KOPT-K1 (cell line): ENCODE measurements at regions not wholly inside any gene's neighbourhood (a gene's known extent, or its start where the extent isn't known, plus 50 kb on each side); places are given as distances from the start of the nearest gene placed in this dataset.
"Not testable (repeated sequence)": the region's sequence is repeated elsewhere in the genome, so short reads cannot be mapped to it uniquely, and the experiment has no call there.

ENCODE experiments used
- H3K27ac ChIP-seq: fragments of 200-600 bp; sonication (generic); 2 replicates; pipeline ENCODE4 v1.5.1; 2016; ENCODE audit warnings: antibody characterized with exemption, mild to moderate bottlenecking, low read depth, low read length; ENCODE audit not compliant: poor library complexity, severe bottlenecking
- H3K36me3 ChIP-seq: fragments of 200-600 bp; sonication (generic); 2 replicates; pipeline ENCODE4 v1.5.1; 2017; ENCODE audit warnings: antibody characterized with exemption, mild to moderate bottlenecking, low read length, moderate library complexity; ENCODE audit not compliant: insufficient read depth
- H3K9me3 ChIP-seq: fragments of 200-600 bp; sonication (generic); 2 replicates; pipeline ENCODE4 v1.5.1; 2017; ENCODE audit warnings: antibody characterized with exemption, low read length, mild to moderate bottlenecking; ENCODE audit not compliant: insufficient read depth, poor library complexity, severe bottlenecking

DNA sequence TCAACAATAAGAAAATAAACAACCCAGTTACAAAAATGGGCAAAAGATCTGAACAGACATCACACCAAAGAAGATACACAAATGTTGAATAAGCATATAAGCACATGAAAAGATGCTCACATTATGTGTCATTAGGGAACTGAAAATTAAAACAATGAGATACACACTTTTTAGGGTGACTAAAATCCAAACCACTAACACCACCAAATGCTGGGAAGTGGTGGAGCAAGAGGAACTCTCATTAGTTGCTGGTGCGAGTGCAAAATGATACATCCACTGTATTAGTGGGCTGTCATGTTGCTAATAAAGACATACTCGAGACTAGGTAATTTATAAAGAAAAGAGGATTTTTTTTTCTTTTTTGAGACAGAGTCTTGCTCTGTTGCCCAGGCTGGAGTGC lies 329.1 kb downstream of the TMEM38B start:
- Histone ChIP-seq H3K36me3 (no peaks in the 10 kb centered on the region), H3K9me3 (no peaks in the 10 kb centered on the region), H3K27ac (no peak overlapping the region)

DNA sequence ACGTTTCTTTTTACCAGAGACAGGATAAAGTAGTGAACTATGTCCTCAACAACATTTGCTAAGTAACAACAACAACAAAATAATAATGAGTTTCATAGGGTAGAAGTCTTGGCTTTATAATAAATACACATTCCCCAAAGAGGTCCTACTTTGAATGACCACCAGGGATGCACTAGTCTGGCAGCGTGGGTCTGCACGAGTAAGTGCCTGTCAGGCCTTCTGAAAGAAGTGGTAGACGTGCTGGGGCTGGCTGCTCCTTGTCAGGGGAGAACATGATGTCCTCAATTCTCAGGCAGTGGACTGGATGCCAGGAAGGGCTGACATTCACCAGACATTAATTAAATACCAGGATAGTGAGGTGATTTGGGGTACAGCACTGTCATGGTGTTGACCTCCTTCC lies 331.1 kb downstream of the TMEM38B start:
- Histone ChIP-seq H3K27ac (no peak overlapping the region), H3K36me3 (no peaks in the 10 kb centered on the region), H3K9me3 (no peaks in the 10 kb centered on the region)

DNA sequence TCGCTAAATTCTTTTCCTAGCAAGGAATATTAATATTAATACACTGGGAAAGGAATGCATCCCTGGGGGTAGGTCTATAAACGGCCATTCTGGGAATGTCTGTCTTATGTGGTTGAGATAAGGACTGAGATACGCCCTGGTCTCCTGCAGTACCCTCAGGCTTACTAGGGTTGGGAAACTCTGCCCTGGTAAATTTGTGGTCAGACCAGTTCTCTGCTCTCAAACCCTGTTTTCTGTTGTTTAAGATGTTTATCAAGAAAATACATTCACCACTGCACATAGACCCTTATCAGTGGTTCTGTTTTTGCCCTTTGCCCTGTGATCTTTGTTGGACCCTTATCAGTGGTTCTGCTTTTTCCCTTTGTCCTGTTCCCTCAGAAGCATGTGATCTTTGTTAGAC lies 335.8 kb downstream of the TMEM38B start:
- H3K9me3 ChIP-seq, H3K36me3 ChIP-seq, H3K27ac ChIP-seq: not testable (repeated sequence)

DNA sequence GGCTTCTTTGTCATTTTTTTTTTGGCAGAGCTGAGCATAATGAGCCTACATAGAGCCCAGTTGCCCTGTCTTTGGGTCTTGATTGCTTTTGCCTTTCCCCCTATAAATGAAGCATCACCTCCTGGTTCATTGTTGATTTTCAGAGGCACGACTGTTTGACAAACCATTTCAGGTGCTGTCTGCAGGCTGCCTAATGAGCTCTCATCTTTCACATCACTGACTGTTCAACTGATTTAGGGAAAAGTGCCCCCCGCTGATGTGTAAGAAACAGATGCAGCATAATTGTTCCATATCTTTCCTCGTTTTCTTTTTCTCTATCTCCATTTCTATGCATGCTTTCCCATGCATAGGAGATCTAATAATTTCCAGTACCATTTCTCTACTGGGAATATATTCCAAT lies 338.6 kb downstream of the TMEM38B start:
- H3K9me3 ChIP-seq = no peaks in the 10 kb centered on the region
- H3K36me3 ChIP-seq = no peaks in the 10 kb centered on the region
- H3K27ac ChIP-seq = no peak overlapping the region

DNA sequence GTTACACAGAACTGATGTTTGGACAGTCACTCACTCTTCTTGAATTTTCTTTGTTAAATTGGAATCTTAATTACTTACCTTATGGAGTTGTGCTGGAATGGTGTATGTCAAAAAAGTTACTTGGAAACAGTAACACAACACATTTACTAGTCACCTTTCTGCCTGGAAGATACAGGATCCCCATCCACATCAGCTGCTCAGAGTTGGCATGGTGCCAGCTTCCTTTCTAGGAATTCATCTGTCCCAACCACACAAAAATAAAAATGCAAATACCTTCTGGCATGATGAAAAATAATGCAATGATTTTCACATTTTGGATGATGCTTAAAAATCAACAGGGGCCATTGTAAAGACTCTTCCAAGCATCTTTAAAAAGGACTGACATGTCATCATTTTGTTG lies 341.5 kb downstream of the TMEM38B start:
- Histone ChIP-seq H3K36me3 (no peaks in the 10 kb centered on the region), H3K27ac (no peak overlapping the region), H3K9me3 (no peaks in the 10 kb centered on the region)

DNA sequence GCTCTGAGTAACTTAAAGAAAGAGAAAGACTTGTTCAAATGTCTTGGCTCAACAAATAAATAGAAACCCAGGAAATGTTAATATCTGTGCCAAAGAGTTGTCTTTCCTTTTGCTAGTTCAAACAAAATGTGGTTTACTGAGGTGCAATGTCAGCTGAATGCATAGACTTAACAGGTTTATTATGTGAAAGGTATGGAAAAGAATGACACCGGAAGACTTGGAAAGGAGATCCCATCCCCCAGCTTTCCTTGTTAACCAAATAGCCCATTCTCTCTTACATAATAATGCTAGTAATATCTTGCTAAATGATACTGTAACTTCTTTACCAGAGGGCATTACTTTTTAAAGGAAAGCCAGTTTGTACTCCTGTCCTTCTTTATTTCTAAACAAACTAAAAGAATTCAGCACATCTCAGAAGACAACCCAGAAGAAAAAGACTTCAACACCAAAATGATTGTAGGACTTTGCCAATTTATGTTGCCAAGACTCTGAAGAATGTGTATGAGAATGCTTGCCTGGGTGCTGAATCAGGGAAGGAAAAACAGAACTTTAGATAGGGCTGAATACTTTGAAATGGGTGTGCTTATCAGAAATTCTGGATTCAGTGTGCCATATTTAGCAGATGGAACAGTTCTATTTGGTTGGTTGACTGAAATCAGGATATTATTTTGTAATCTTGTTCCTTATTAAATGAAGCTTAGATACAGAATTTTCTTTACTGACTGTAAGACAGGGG lies 344.1 kb downstream of the TMEM38B start:
- no peaks in the 10 kb centered on the region for H3K36me3 ChIP-seq
- no peaks in the 10 kb centered on the region for H3K9me3 ChIP-seq
- no peak overlapping the region for H3K27ac ChIP-seq

DNA sequence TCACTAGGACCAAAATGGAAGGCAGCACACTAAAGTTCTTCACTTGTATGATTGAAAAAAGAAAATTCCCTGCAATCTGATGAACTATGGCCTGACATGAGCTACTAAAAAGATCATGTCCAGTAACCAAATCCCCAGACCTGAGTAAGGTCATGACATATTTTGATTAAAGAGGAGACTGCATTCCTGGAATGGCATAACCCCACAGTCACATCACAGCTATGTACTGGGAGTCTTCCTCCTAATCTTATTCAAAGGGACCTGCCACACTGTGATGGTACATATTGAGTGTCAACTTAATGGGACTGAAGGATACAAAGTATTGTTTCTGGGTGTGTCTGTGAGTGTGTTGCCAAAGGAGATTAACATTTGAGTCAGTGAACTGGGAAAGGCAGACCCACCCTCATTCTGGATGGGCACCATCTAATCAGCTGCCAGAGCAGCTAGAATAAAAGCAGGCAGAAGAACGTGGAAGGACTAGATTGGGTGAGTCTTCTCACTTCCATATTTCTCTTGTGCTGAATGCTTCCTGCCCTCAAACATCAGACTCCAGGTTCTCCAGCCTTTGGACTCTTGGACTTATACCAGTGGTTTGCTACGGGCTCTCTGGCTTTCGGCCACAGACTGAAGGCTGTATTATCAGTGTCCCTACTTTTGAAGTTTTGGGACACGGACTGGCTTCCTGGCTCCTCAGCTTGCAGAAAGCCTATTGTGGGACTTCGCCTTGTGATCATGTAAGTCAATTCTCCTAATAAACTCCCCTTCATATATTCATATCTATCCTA lies 345.0 kb downstream of the TMEM38B start:
- Histone ChIP-seq H3K36me3 (no peaks in the 10 kb centered on the region), H3K9me3 (no peaks in the 10 kb centered on the region), H3K27ac (no peak overlapping the region)

DNA sequence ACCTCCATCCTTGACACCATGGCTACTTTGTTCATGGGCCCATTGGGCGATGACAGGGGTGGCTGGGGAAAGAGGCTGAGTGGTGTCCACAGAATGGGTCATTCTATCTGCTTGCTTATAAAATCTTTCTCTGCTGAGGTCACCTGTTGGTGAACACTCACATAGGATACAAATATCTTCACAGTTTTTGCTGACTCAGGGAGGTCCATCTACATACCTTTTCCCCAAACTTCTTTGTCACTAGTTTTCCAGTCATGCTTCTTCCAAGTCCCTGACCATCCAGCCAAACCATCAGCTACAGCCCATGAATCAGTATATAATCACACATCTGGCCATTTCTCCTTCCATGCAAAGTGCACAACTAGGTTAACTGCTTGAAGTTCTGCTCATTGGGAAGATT lies 347.6 kb downstream of the TMEM38B start:
- not testable (repeated sequence) for H3K36me3 ChIP-seq, H3K27ac ChIP-seq, H3K9me3 ChIP-seq

DNA sequence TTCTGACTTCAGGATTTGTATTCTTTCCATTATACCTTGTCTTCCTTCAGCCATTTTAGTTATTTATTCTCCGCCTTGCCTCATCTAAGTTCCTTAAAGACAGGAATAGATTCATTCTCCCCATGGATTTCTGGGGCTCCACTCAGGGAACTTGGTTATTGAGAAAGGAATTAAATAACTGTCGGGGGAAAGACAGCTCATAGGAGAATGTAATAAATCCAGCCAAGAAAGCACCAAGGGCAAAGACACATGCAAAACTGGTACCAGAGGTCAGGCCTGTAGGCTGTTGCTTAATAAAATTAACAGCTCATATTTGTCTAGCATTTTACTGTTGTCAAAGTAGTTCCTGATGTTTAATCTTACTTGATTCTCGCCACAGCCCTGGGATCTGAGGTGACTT lies 357.2 kb downstream of the TMEM38B start:
- no peak overlapping the region for H3K27ac ChIP-seq
- H3K36me3 ChIP-seq = no peaks in the 10 kb centered on the region
- H3K9me3 ChIP-seq = no peaks in the 10 kb centered on the region

DNA sequence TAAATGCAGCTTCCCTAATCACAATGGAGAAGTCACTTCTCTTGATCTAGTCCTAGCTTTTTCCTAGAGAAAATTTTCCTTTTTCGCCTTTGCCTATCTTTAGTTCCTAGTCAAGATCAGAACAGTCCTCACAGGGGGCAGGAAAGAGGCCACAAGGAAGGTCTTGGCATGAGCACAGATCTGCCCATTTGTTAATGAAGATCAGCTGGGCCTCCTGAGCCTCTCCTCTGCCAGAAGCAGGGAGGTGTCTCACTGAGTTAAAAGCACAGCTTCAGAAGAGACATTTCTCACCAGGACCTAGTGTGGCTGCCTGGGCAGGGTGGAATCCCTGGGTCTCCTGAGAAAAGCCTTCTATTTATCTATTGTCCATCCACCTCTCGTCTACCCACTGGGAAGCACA lies 357.8 kb downstream of the TMEM38B start:
- no peaks in the 10 kb centered on the region for H3K9me3 ChIP-seq
- H3K36me3 ChIP-seq = no peaks in the 10 kb centered on the region
- no peak overlapping the region for H3K27ac ChIP-seq

DNA sequence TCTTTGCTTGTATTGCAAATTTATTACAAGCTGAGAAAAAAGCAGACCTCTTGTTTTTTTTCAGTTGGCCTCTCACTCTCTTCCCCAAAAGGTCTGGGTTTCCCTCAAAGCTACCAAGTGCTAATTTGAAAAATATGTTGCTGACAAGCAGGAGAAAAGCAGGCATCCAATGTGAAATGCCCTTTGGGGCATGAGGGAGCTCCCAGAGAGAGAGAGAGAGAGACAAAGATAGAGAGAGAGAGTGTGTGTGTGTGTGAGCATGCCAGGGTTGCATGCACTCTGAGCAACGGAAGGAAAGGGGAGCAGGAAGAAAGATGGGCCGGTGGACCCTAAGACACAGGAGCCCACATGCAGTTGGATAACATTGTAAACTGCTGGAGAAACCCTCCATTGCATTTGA lies 358.4 kb downstream of the TMEM38B start:
- Histone ChIP-seq H3K27ac (no peak overlapping the region), H3K36me3 (no peaks in the 10 kb centered on the region), H3K9me3 (no peaks in the 10 kb centered on the region)

DNA sequence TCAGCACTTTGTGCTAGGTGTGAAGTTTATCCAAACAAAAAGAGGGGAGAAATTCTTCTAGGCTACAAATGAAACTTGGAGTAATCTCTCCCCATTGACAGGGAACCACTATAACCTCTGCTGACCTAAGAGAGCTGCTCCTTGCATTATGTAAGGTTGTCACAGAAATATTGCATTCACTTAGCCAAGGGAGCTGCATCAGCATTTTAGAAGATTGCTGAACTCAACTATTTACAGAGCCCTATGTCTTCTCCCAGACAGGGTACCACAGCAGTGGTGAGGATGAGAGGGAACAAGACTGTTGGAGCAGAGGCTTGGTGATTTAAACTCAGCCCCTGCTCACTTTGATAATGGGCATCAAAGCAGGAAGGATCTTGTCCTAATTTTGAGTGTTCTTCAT lies 362.0 kb downstream of the TMEM38B start:
- no peaks in the 10 kb centered on the region for H3K9me3 ChIP-seq

DNA sequence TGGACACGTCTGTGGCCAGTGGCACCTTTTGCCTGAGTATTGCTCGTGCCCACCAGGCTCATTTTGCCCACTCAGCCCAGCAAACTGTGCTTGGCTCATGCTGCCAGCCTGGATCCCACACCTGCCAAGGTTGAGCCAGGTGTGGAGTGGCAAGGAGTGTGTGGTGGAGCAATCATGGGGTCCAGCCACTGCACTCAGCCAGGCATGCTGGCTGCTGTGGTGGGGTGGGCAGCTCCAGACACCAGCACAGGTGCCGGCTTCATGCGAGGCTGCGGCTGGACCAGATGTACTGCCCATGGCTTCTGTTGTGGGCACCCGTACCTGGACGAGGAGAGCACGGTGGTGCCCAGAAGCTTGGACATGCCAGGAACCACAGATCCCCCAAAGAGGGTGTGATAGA lies 364.1 kb downstream of the TMEM38B start:
- Histone ChIP-seq H3K36me3 (no peaks in the 10 kb centered on the region), H3K9me3 (no peaks in the 10 kb centered on the region), H3K27ac (no peak overlapping the region)

More for the DNA sequence above, 362.0 kb downstream of the TMEM38B start:
- H3K27ac ChIP-seq = no peak overlapping the region
- no peaks in the 10 kb centered on the region for H3K36me3 ChIP-seq

DNA sequence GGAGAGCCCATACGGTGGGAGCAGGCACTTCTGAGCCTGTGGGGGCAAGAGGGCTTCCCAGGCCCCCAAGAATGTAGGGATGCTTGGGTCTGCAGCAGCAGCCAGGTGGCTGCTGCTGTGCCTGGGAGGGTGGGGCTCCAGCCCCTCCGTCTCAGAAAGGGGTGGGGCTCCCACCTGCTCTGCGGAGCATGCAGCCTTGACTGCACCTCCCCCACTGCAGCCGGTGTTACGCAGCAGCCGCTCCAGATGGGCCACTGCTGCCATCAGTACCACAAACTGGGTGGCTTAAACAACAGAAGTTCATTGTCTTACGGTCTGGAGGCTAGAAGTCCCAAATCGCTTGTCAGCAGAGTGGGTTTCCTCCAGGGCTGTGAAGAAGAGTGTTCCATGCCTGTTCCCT lies 365.5 kb downstream of the TMEM38B start:
- Histone ChIP-seq H3K9me3 (no peaks in the 10 kb centered on the region), H3K27ac (no peak overlapping the region), H3K36me3 (no peaks in the 10 kb centered on the region)

DNA sequence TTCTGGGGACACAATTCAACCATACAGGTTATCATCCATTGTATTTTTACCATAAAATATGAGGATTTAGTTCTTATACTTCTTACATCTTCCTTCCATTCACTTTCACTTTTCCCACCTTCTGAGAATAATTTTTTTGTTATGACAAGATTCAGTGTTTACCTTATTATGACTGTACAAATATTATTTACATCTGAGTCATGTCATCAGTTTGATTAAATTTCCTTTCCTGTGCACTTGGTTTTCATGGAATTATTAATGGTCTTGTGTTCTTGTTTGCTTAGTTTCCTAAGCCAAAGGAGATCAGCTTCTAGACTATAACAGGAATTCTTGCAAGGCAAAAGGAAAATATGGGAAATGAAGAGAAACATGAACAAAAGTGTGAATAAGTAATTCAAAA lies 366.5 kb downstream of the TMEM38B start:
- Histone ChIP-seq H3K27ac (no peak overlapping the region), H3K36me3 (no peaks in the 10 kb centered on the region), H3K9me3 (no peaks in the 10 kb centered on the region)

DNA sequence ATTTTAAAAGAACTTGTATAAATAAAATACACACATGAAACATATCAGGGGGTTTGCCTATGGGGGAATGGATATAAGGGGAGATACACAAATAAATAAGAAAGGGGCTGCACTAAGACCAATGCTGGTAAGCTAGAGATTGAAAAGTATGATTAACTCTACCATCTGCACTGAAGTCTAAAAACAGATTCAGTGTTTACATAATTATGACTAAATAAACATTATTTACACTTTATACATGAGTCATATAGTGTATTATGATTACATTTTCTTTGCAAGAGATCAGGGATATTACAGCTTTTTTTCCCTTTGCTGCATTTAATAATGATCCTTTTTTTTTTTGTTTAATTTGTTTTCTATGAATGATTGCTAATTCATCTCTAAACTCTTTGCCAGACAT lies 367.9 kb downstream of the TMEM38B start:
- Histone ChIP-seq H3K27ac (no peak overlapping the region), H3K36me3 (no peaks in the 10 kb centered on the region), H3K9me3 (no peaks in the 10 kb centered on the region)
